Endothelial cell (in vitro differentiated cells): ENCODE measurements at regions not wholly inside any gene's neighbourhood (a gene's known extent, or its start where the extent isn't known, plus 50 kb on each side); places are given as distances from the start of the nearest gene placed in this dataset.

Experiments
- DNase-seq: peaks from one replicate; pipeline ENCODE4 v3.0.0; 2021; ENCODE audit warnings: low spot score
- H3K27ac Mint-ChIP-seq: one replicate; pipeline ENCODE4 v1.8.0; 2021; ENCODE audit warnings: mixed read lengths, inconsistent platforms; ENCODE audit not compliant: unreplicated experiment
- H3K27me3 Mint-ChIP-seq: one replicate; pipeline ENCODE4 v1.8.0; 2021; ENCODE audit warnings: mild to moderate bottlenecking, moderate library complexity, mixed read lengths, inconsistent platforms; ENCODE audit not compliant: unreplicated experiment
- H3K36me3 Mint-ChIP-seq: one replicate; pipeline ENCODE4 v1.8.0; 2021; ENCODE audit warnings: mild to moderate bottlenecking, low read depth, mixed read lengths, inconsistent platforms; ENCODE audit not compliant: unreplicated experiment
- H3K4me1 Mint-ChIP-seq: one replicate; pipeline ENCODE4 v1.8.0; 2021; ENCODE audit warnings: mild to moderate bottlenecking, mixed read lengths, inconsistent platforms; ENCODE audit not compliant: unreplicated experiment
- H3K4me3 Mint-ChIP-seq: one replicate; pipeline ENCODE4 v1.8.0; 2021; ENCODE audit warnings: mild to moderate bottlenecking, mixed read lengths, inconsistent platforms; ENCODE audit not compliant: unreplicated experiment
- H3K9me3 Mint-ChIP-seq: one replicate; pipeline ENCODE4 v1.8.0; 2021; ENCODE audit warnings: mixed read lengths, inconsistent platforms; ENCODE audit not compliant: unreplicated experiment
- CTCF ChIP-seq: fragments of 200-600 bp; sonication (generic); IDR thresholded peaks from one replicate; pipeline ENCODE4 v1.5.0; 2021; ENCODE audit warnings: antibody characterized with exemption; ENCODE audit not compliant: unreplicated experiment

DNA sequence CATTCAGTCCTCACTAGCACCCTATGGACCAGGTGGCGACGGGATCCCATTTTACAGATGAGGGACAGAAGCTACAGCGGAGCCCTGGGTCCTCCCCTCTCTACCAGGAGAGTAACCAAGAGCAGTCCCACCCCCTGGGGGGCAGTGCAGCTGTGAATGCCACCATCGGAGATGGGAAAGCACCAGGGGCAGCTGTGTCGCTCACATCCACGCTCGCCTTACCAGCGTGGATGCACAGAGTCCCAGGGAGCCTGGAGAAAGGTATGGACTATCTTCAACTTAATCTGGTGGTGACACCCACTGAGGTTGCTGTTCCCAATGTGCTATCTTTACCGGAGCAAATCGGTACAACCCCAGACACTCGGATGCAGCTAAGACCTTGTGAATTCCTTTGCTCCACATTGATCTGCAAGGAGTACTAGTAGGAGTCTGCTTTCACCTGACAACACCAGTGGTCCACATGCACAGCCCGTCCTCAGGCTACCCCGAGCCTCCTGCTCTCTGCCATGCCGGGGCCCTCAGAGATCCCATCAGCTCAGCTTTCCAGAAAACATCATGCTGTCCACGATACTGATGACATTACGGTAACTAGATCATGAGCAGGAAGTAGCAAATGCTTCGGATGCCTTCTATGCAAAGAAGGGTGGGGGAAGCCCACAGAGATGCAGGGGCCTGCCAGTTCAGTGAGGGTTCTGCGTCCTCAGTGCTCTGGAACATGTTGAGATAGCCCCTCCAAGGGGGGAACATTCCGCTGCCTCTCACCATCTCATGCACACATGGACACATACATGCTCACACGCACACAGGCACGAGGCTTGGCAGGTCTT is 126.0 kb downstream of the CTTN start:
- Mint-ChIP-seq H3K27ac (no peak overlapping the region), H3K36me3 (no peaks in the 10 kb centered on the region), H3K4me1 (peaks cover 24% of the 10 kb centered on the region), H3K9me3 (no peaks in the 10 kb centered on the region), H3K27me3 (peaks cover 4% of the 10 kb centered on the region), H3K4me3 (no peak overlapping the region)
- DNase-seq, result no peak
- TF ChIP-seq CTCF, result no peak

DNA sequence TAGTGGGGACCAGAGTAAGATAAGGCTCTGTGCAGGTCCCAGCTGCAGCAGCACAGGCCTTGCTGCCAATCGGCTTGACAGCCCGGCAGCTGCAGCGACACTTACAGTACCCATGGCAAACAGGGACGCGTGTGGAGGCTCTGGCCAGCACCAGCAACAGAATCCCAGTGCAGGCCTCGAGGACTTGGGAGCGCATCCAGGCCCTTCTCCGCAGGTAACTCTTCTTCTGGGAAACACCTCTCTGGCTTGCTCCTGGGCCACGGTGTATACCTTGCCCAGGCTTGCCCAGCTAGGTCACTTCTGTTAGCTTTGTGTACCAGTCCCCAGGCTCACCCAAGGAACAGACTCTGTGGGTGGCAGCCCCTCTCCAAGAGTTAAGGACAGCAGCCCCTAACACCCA is 126.7 kb downstream of the CTTN start:
- Mint-ChIP-seq H3K4me3 (no peak overlapping the region), H3K9me3 (no peaks in the 10 kb centered on the region), H3K4me1 (peaks cover 24% of the 10 kb centered on the region), H3K36me3 (peaks cover 5% of the 10 kb centered on the region), H3K27ac (no peak overlapping the region), H3K27me3 (peaks cover 6% of the 10 kb centered on the region)
- TF ChIP-seq CTCF, result no peak
- no peak for DNase-seq

DNA sequence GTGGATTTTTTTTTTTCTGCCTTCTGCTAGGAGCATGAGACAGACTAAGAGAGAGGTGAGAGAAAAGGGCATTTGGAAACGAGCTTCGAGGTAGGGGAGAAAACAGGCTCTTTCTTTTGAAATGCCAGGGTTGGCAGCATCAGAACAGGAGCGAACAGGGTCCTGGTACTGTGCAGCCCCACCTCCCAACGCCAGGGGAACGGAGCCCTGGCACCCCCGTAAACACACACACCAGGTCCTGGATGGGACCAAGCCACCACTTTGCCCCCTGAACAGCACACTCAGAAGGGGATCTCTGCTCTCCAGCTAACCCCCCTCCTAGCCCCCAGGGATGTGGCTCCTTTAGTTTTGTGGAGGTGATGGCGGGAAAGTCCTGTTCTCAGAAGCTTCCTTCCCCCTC is 127.1 kb downstream of the CTTN start:
- Mint-ChIP-seq H3K36me3 (peaks cover 7% of the 10 kb centered on the region), H3K27me3 (peaks cover 7% of the 10 kb centered on the region), H3K9me3 (no peaks in the 10 kb centered on the region), H3K4me1 (peaks cover 21% of the 10 kb centered on the region), H3K4me3 (no peak overlapping the region), H3K27ac (no peak overlapping the region)
- DNase-seq, result no peak
- TF ChIP-seq CTCF, result no peak

GRCh38 chr11:70526116-70527045 is 128.1 kb downstream of the CTTN start:
- Mint-ChIP-seq H3K27ac (no peak overlapping the region), H3K9me3 (no peaks in the 10 kb centered on the region)
- no peak for DNase-seq

More at GRCh38 chr11:70526116-70527045, 128.1 kb downstream of the CTTN start:
- H3K4me1 Mint-ChIP-seq, result peaks cover 12% of the 10 kb centered on the region
- H3K4me3 Mint-ChIP-seq, result no peak overlapping the region
- H3K27me3 Mint-ChIP-seq, result peaks cover 7% of the 10 kb centered on the region
- H3K36me3 Mint-ChIP-seq, result peaks cover 10% of the 10 kb centered on the region
- no peak for TF ChIP-seq CTCF
